ENCODE measurements at regions not wholly inside any gene's neighbourhood (a gene's known extent, or its start where the extent isn't known, plus 50 kb on each side); places are given as distances from the start of the nearest gene placed in this dataset.

- WGBS (ENCODE audit: low lambda C conversion rate) = 50% methylated on average over 2 of the region's 2 CpGs
These were observed 1066.0 kb upstream of the ADGRL4 start for GRCh38 chr1:80072563-80072962.

More at GRCh38 chr1:80072563-80072962, 1066.0 kb upstream of the ADGRL4 start:
- no peak overlapping the region for H3K4me3 ChIP-seq (replicated peaks in 1 of 3; ENCODE audit: insufficient read depth in 1 of 3, low read depth in 2 of 3, low read length in 3 of 3)
- TF ChIP-seq, protein P1, sequence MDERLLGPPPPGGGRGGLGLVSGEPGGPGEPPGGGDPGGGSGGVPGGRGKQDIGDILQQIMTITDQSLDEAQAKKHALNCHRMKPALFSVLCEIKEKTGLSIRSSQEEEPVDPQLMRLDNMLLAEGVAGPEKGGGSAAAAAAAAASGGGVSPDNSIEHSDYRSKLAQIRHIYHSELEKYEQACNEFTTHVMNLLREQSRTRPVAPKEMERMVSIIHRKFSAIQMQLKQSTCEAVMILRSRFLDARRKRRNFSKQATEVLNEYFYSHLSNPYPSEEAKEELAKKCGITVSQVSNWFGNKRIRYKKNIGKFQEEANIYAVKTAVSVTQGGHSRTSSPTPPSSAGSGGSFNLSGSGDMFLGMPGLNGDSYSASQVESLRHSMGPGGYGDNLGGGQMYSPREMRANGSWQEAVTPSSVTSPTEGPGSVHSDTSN (CRISPR knock-in tag; IDR thresholded peaks at IDR 0.05) = no peak
- no peak for TF ChIP-seq NFIC (IDR thresholded peaks at IDR 0.05; ENCODE audit: low read length)
- TF ChIP-seq ZHX1 (CRISPR knock-in tag; IDR thresholded peaks at IDR 0.05; ENCODE audit: low read depth) = no peak
- TF ChIP-seq RARA (CRISPR knock-in tag; IDR thresholded peaks at IDR 0.05) = no peak
- TF ChIP-seq ZNF432 (CRISPR knock-in tag; IDR thresholded peaks at IDR 0.05; ENCODE audit: borderline replicate concordance) = no peak
- no peak for TF ChIP-seq HMG20A (CRISPR knock-in tag; IDR thresholded peaks at IDR 0.05; ENCODE audit: borderline replicate concordance)
- no peak for TF ChIP-seq ELF4 (CRISPR knock-in tag; IDR thresholded peaks at IDR 0.05; ENCODE audit: borderline replicate concordance)
- no peak for TF ChIP-seq ZNF670 (CRISPR knock-in tag; IDR thresholded peaks at IDR 0.05; ENCODE audit: borderline replicate concordance)
- TF ChIP-seq ZNF207 (IDR thresholded peaks at IDR 0.05; ENCODE audit: borderline replicate concordance) = no peak
- no peak for TF ChIP-seq ZFP37 (CRISPR knock-in tag; IDR thresholded peaks at IDR 0.05; ENCODE audit: borderline replicate concordance)
- TF ChIP-seq ZNF782 (CRISPR knock-in tag; IDR thresholded peaks at IDR 0.05; ENCODE audit: borderline replicate concordance) = no peak
- TF ChIP-seq NR3C1 (CRISPR knock-in tag; IDR thresholded peaks at IDR 0.05) = no peak
- no peak for TF ChIP-seq PCBP1 (IDR thresholded peaks at IDR 0.05; ENCODE audit: borderline replicate concordance, low read depth, low read length)
- peaks cover 37% of the 10 kb centered on the region for H3K9me3 ChIP-seq (ENCODE audit: low read length)
- no peaks in the 10 kb centered on the region for H3K27me3 ChIP-seq (ENCODE audit: control insufficient read depth in 1 of 2, insufficient read depth in 2 of 2, low read length in 2 of 2)
- no peak overlapping the region for H3K27ac ChIP-seq (ENCODE audit: extremely low read length, insufficient read depth, low read length)
- FAIRE-seq (no peak), DNase-seq (ENCODE audit: low spot score) (no peak), ATAC-seq (no peak)
- in situ Hi-C loops (cut with HindIII; ENCODE audit: extremely low pct_ligation_motif_present, low pct_unique_long_range_greater_than_20kb) (no loop called here), intact Hi-C loops (cut with micrococcal nuclease; ENCODE audit: unreplicated experiment) (no loop called here)
- no peaks in the 10 kb centered on the region for H4K20me1 ChIP-seq (ENCODE audit: insufficient read depth, low read length)
- H3K4me1 ChIP-seq (ENCODE audit: insufficient read depth, low read length) = no peaks in the 10 kb centered on the region
- no peak overlapping the region for H3K4me2 ChIP-seq (ENCODE audit: low read depth, low read length)
- no peak overlapping the region for H3K9ac ChIP-seq (ENCODE audit: insufficient read depth, low read depth, low read length)
- H3K79me2 ChIP-seq (ENCODE audit: insufficient read depth, low read length) = no peaks in the 10 kb centered on the region
- ChIA-PET POLR2A (no interaction called here), CTCF (ENCODE audit: low intra/inter-chr PET ratio, low total read pairs) (no interaction called here)
- no TSS peak for BruUV-seq (replicated peaks)
- H3K36me3 ChIP-seq (replicated peaks in 1 of 2; ENCODE audit: control insufficient read depth in 1 of 2, insufficient read depth in 2 of 2, low read length in 2 of 2) = no peaks in the 10 kb centered on the region
- no peak overlapping the region for H2AFZ ChIP-seq (ENCODE audit: low read length)

All from HepG2 (cell line).